Adrenal gland (tissue), 9 donors: ENCODE measurements at regions not wholly inside any gene's neighbourhood (a gene's known extent, or its start where the extent isn't known, plus 50 kb on each side); places are given as distances from the start of the nearest gene placed in this dataset.

Experiments
- DNase-seq, 7 donors: peaks; one replicate each; pipeline ENCODE4 v3.0.0-alpha.2; 2019 to 2020
- H3K27ac ChIP-seq, 5 donors: fragments of 200-600 bp; sonication (generic) in 4 of 5; 1 replicate in 3 of 5; 2 replicates in 2 of 5; pipeline versions ENCODE4 v1.5.1 to v1.8.0; 2016 to 2020; ENCODE audit warnings: mild to moderate bottlenecking in 1 of 5
- H3K27me3 ChIP-seq: fragments of 200-600 bp; 2 replicates; pipeline ENCODE4 v1.8.0; 2021
- H3K36me3 ChIP-seq, 2 donors: fragments of 200-600 bp; replicated peaks in 1 of 2; 1 replicate in 1 of 2; 2 replicates in 1 of 2; pipeline versions ENCODE4 v1.5.1 to v1.8.0; 2018 to 2022
- H3K4me1 ChIP-seq, 2 donors: fragments of 200-600 bp; replicated peaks in 1 of 2; 1 replicate in 1 of 2; 2 replicates in 1 of 2; pipeline versions ENCODE4 v1.5.1 to v1.8.0; 2018 to 2021
- H3K4me3 ChIP-seq, 4 donors: fragments of 200-600 bp; sonication (generic) in 3 of 4; one replicate each; pipeline ENCODE4 v1.5.1; 2016 to 2018
- H3K9me3 ChIP-seq, 3 donors: fragments of 200-600 bp; sonication (generic) in 1 of 3; replicated peaks in 1 of 3; 1 replicate in 2 of 3; 2 replicates in 1 of 3; pipeline versions ENCODE4 v1.5.1 to v1.8.0; 2016 to 2021
- POLR2A ChIP-seq, 2 donors: fragments of 450-650 bp; IDR thresholded peaks; one replicate each; pipeline ENCODE4 v1.6.1; 2017; ENCODE audit warnings: antibody characterized with exemption in 2 of 2, mild to moderate bottlenecking in 2 of 2, moderate library complexity in 1 of 2
- WGBS, 4 donors: extraction: QIAGEN DNeasy Blood & Tissue Kit in 2 of 4; methylation state at CpG; one replicate each; pipeline versions ENCODE4 v1.1.5 to v1.1.7; 2013 to 2017; 5-methylcytosine and 5-hydroxymethylcytosine counted together
- intact Hi-C, 2 donors: fragments of 100-400 bp; cut with DNase I; formaldehyde crosslinking; loops; one replicate each; pipeline versions ENCODE4 v1.14.1 to v1.15.0; 2022 to 2023
- TF ChIP-seq, protein P1 (sequence below), 6 experiments: fragments of 450-650 bp in 4 of 6; fragments of 200-600 bp in 2 of 6; sonication (generic) in 1 of 6; IDR thresholded peaks; 1 replicate in 5 of 6; 2 replicates in 1 of 6; pipeline versions ENCODE4 v1.5.1 to v1.8.0; 2016 to 2021; ENCODE audit warnings: antibody characterized with exemption in 6 of 6, mild to moderate bottlenecking in 2 of 6, moderate library complexity in 1 of 6
- donor health status: healthy with polysubstance abuse.
- donor health status: Bipolar disorder and iron deficiency.
- donor health status: DM: yes; HTN: yes; CAD: no.
- donor health status: DM: no; HTN: no; CAD: no.
- donor health status: DM: no; HTN: no; CAD: no.

DNA sequence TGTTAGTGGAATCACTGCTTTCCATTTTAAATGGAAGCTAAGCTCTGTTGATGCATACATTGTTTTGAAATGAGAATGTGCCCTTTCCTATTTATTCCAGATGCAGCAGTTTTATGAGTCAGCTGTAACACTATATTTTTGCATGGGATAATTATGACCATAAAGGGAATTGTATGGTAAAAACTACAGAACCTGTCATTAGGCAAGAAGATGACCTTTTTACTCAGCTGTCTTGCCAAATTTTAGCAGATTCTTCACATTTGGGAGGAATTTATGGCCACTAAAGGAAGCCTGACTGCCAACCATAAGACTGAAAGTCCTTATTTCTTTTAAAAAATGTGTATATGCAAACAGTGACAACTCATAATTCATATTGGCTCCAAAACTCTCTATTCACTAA, 356.3 kb upstream of the PRMT6 start:
- no peaks in the 10 kb centered on the region for H3K4me1 ChIP-seq
- no peak for DNase-seq
- intact Hi-C loops = no loop called here
- H3K9me3 ChIP-seq = no peaks in the 10 kb centered on the region
- H3K36me3 ChIP-seq = no peaks in the 10 kb centered on the region
- TF ChIP-seq POLR2A (IDR thresholded peaks at IDR 0.05) = no peak
- TF ChIP-seq, protein P1, sequence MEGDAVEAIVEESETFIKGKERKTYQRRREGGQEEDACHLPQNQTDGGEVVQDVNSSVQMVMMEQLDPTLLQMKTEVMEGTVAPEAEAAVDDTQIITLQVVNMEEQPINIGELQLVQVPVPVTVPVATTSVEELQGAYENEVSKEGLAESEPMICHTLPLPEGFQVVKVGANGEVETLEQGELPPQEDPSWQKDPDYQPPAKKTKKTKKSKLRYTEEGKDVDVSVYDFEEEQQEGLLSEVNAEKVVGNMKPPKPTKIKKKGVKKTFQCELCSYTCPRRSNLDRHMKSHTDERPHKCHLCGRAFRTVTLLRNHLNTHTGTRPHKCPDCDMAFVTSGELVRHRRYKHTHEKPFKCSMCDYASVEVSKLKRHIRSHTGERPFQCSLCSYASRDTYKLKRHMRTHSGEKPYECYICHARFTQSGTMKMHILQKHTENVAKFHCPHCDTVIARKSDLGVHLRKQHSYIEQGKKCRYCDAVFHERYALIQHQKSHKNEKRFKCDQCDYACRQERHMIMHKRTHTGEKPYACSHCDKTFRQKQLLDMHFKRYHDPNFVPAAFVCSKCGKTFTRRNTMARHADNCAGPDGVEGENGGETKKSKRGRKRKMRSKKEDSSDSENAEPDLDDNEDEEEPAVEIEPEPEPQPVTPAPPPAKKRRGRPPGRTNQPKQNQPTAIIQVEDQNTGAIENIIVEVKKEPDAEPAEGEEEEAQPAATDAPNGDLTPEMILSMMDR (IDR thresholded peaks at IDR 0.05) = no peak
- no peaks in the 10 kb centered on the region for H3K27me3 ChIP-seq
- H3K27ac ChIP-seq = no peak overlapping the region
- H3K4me3 ChIP-seq = no peak overlapping the region

DNA sequence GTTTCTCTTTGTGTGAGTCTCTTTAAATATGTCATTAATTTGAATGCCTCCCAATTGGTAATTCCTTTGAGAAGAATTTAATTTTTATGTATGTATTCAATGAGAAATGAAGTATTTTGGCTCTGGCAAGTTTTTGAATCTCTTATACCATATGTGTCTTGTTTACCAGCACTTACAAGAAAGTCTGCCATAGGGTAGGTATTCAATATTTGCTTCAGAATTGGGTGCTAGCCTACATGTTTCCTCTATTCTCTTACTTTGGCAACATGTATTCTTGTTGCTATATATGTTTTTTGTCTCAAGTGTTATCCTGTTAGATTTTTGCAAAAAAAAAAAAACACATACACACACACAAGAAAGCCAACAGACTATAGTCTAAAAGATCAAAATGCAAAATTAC, 350.5 kb upstream of the PRMT6 start:
- Histone ChIP-seq H3K4me1 (no peaks in the 10 kb centered on the region), H3K36me3 (no peaks in the 10 kb centered on the region), H3K27me3 (no peaks in the 10 kb centered on the region), H3K4me3 (no peak overlapping the region), H3K9me3 (no peaks in the 10 kb centered on the region), H3K27ac (no peak overlapping the region)
- DNase-seq = no peak
- intact Hi-C loops = no loop called here
- TF ChIP-seq POLR2A (IDR thresholded peaks at IDR 0.05) = no peak
- TF ChIP-seq, protein P1 (IDR thresholded peaks at IDR 0.05) = no peak

DNA sequence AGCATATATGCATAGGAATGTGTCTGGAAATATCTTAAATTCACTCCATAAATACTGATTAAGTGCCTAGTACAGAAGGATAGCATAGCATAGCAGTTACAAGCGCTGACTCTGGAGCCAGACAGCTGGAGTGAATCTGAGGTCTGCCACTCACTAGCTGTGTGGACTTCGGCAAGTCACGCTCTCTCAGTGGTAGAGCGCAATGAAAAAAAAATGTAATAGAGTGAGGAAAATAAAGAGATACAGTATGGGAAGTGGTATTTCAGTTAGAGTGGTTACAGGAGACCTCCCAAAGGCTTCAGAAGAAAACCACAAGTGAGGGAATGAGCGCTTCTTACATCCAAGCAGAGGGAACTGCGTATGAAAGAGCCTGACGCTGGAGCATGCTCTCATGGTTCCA, 338.9 kb upstream of the PRMT6 start:
- Histone ChIP-seq H3K4me3 (no peak overlapping the region), H3K36me3 (no peaks in the 10 kb centered on the region), H3K27me3 (no peaks in the 10 kb centered on the region), H3K27ac (no peak overlapping the region), H3K9me3 (no peaks in the 10 kb centered on the region), H3K4me1 (no peaks in the 10 kb centered on the region)
- intact Hi-C loops = no loop called here
- TF ChIP-seq, protein P1 (IDR thresholded peaks at IDR 0.05) = no peak
- no peak for TF ChIP-seq POLR2A (IDR thresholded peaks at IDR 0.05)
- WGBS, 4 donors = 79 to 85% (median 82%) methylated on average over 7 of the region's 7 CpGs
- no peak for DNase-seq

DNA sequence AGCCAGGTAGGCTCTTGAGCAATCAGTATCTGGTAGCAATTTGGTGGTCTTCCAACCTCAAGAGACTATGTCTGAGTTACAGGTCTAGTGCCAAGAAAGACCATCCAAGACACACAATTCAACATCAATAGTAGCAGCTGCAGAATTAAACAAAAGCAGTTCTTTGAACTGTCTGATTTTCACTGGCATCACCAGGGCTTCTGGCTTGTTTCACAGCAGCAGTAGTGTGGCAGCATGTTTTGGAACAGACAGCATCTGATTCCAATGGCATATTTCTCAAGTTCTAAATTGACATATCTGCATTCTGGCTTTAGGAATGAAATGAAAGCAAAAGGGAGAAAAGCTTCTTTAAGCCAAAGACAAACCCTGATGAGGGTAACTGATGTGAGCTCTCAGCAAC, 334.7 kb upstream of the PRMT6 start:
- Histone ChIP-seq H3K27me3 (no peaks in the 10 kb centered on the region), H3K27ac (no peak overlapping the region), H3K4me1 (no peaks in the 10 kb centered on the region), H3K9me3 (no peaks in the 10 kb centered on the region), H3K4me3 (no peak overlapping the region), H3K36me3 (no peaks in the 10 kb centered on the region)
- DNase-seq = no peak
- intact Hi-C loops = no loop called here
- TF ChIP-seq, protein P1 (IDR thresholded peaks at IDR 0.05) = no peak
- no peak for TF ChIP-seq POLR2A (IDR thresholded peaks at IDR 0.05)
